Duodenal mucosa (tissue), 2 donors: ENCODE measurements at regions not wholly inside any gene's neighbourhood (a gene's known extent, or its start where the extent isn't known, plus 50 kb on each side); places are given as distances from the start of the nearest gene placed in this dataset.

Experiments used
- H3K27ac ChIP-seq: one replicate; pipeline ENCODE4 v1.7.0; 2013; ENCODE audit warnings: low read depth, low read length
- H3K27me3 ChIP-seq, 2 donors: one replicate each; pipeline ENCODE4 v1.7.0; 2013; ENCODE audit warnings: low read length in 2 of 2, control low read depth in 1 of 2; ENCODE audit not compliant: insufficient read depth in 2 of 2, control insufficient read depth in 1 of 2
- H3K36me3 ChIP-seq, 2 donors: one replicate each; pipeline ENCODE4 v1.7.0; 2013; ENCODE audit warnings: low read length in 2 of 2, control low read depth in 1 of 2; ENCODE audit not compliant: insufficient read depth in 2 of 2, control insufficient read depth in 1 of 2
- H3K4me1 ChIP-seq, 2 donors: one replicate each; pipeline ENCODE4 v1.7.0; 2013; ENCODE audit warnings: low read length in 2 of 2, control low read depth in 1 of 2; ENCODE audit not compliant: insufficient read depth in 2 of 2, control insufficient read depth in 1 of 2
- H3K4me3 ChIP-seq, 2 donors: one replicate each; pipeline ENCODE4 v1.7.0; 2013; ENCODE audit warnings: low read length in 2 of 2, low read depth in 1 of 2
- H3K9ac ChIP-seq, 2 donors: one replicate each; pipeline ENCODE4 v1.7.0; 2013; ENCODE audit warnings: low read length in 2 of 2, low read depth in 1 of 2
- H3K9me3 ChIP-seq, 2 donors: one replicate each; pipeline ENCODE4 v1.7.0; 2013; ENCODE audit warnings: low read length in 2 of 2, control low read depth in 1 of 2; ENCODE audit not compliant: control insufficient read depth in 1 of 2

DNA sequence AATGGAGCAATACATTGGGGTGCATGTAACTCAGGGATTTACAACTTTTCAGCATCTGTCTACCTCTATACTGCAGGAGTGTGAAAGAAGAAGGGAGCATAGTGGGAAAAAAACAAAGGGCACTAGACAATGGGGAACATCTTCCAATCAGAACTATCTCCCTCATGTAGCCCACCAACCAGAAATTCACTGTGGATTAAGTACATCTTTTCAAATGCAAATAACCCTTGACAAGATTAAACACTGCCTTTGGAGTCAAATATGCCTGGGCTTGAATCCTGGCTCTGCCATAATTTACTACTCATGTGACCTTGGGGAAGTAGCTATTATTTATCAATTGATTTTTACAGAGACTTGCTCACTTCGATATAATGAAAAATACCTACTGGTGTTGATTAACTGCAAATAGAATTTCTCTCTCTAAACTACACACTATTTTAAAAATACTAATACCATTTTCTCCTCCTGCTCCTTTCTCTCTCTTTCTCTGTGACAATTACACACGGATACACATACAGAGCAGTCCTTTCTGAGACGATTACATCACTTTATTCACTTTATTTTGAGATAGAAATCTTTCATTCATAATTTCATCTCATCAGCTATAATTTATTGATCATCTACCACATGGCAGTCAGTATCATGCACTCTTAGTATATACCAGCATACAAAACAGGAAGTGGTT is 783.7 kb downstream of the FRK start:
- Histone ChIP-seq H3K36me3 (no peaks in the 10 kb centered on the region), H3K4me1 (no peaks in the 10 kb centered on the region), H3K9me3 (no peaks in the 10 kb centered on the region), H3K27me3 (no peaks in the 10 kb centered on the region), H3K4me3 (no peak overlapping the region), H3K27ac (no peak overlapping the region), H3K9ac (no peak overlapping the region)

DNA sequence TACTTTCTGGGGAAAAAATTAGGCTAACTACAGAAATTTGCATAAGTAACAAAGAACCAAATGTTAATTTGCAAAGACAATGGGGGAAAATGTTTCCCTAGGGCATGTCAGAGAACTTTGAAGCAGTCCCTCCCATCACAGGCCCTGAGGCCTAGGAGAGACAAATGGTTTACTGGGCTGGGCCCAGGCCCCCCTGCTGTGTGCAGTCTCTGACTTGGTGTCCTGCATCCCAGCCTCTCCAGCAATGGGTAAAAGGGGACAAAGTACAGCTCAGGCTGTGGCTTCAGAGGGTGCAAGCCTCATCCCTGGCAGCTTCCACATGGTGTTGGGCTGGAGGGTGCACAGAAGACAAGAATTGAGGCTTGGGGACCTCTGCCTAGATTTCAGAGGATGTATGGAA is 788.4 kb downstream of the FRK start:
- Histone ChIP-seq H3K36me3 (no peaks in the 10 kb centered on the region), H3K27ac (no peak overlapping the region), H3K9ac (no peak overlapping the region), H3K4me1 (no peaks in the 10 kb centered on the region), H3K27me3 (no peaks in the 10 kb centered on the region), H3K9me3 (no peaks in the 10 kb centered on the region), H3K4me3 (no peak overlapping the region)

GRCh38 chr6:115271434-115271833 is 789.3 kb downstream of the FRK start:
- no peaks in the 10 kb centered on the region for H3K9me3 ChIP-seq
- H3K36me3 ChIP-seq = no peaks in the 10 kb centered on the region
- H3K27ac ChIP-seq = no peak overlapping the region
- no peaks in the 10 kb centered on the region for H3K27me3 ChIP-seq
- no peak overlapping the region for H3K4me3 ChIP-seq
- no peak overlapping the region for H3K9ac ChIP-seq
- H3K4me1 ChIP-seq = no peaks in the 10 kb centered on the region

- no peak overlapping the region for H3K4me3 ChIP-seq
- no peak overlapping the region for H3K27ac ChIP-seq
- no peaks in the 10 kb centered on the region for H3K27me3 ChIP-seq
- no peaks in the 10 kb centered on the region for H3K4me1 ChIP-seq
- H3K9ac ChIP-seq = no peak overlapping the region
- H3K36me3 ChIP-seq = no peaks in the 10 kb centered on the region
- no peaks in the 10 kb centered on the region for H3K9me3 ChIP-seq
Measured at GRCh38 chr6:115270953-115271352, 789.7 kb downstream of the FRK start.

DNA sequence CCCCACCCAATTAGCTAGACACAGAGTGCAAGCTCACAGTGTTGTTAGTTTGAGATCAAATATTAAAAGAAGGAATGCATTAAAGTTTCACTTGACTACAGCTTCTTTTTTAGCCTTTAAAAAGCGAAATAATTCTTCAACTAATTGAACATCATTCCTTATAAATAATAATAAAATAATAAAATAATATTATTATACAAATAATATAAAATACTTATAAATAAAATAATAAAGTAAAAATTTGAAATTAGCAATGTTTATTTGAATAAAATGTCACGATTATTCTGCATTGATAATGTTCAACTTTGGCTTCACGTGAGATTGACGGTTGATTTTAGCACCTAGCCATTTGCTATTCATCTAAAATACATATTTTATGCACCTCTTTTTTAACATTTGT is 819.3 kb downstream of the FRK start:
- H3K9me3 ChIP-seq = no peaks in the 10 kb centered on the region
- no peak overlapping the region for H3K4me3 ChIP-seq
- no peak overlapping the region for H3K9ac ChIP-seq
- no peak overlapping the region for H3K27ac ChIP-seq
- no peaks in the 10 kb centered on the region for H3K36me3 ChIP-seq
- H3K27me3 ChIP-seq = no peaks in the 10 kb centered on the region
- no peaks in the 10 kb centered on the region for H3K4me1 ChIP-seq

- Histone ChIP-seq H3K36me3 (no peaks in the 10 kb centered on the region), H3K9me3 (no peaks in the 10 kb centered on the region), H3K9ac (no peak overlapping the region), H3K27me3 (no peaks in the 10 kb centered on the region), H3K4me1 (no peaks in the 10 kb centered on the region), H3K4me3 (no peak overlapping the region), H3K27ac (no peak overlapping the region)
Measured at GRCh38 chr6:115221198-115221597, 839.5 kb downstream of the FRK start.

DNA sequence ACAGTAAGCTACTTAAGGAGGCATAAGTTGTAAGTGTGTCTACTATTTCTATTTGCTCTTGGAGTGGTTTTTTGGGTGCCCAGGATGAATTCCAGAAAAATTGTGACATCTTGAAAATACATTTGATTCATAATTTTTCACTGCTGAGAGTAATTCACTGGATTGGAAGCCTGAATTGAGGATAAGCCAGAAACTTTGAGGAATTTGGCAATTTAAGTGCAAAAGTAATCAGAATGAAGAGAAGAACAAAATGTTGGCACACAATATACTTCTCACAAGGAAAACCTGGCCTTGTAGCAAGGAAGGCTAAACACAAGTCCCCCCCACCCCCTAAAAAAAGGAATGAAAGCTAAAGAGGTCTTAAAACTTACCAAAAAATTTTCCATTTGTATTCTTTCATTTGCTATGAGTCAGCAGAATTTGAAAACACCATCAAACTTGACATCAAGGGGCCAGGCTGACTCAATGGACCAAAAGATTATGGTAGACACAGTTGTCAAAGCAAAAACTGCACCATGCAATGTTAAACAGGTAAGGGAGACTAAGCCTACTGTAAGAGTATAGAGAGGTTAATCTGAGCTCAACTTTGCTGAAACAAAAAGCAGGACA is 840.0 kb downstream of the FRK start:
- no peak overlapping the region for H3K27ac ChIP-seq
- no peaks in the 10 kb centered on the region for H3K9me3 ChIP-seq
- H3K27me3 ChIP-seq = no peaks in the 10 kb centered on the region
- no peaks in the 10 kb centered on the region for H3K4me1 ChIP-seq
- H3K9ac ChIP-seq = no peak overlapping the region
- no peaks in the 10 kb centered on the region for H3K36me3 ChIP-seq
- H3K4me3 ChIP-seq = no peak overlapping the region

DNA sequence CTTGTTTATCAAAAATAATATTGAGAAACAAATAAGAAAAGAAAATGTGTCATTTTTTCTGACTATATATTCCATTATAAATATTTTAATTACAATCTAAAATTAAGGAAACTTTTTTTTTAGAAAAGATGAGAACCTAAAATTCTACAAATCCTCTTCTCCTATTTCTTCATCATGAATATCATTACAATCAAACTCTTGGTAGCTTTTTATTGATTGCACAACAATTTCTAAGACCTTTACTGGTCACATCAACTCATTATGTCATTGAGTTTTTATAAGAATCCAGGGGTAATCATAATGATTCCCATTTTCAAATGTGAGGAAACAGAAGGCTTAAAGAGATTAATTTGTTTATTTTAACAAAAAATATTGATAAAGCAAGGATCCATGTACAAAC is 841.0 kb downstream of the FRK start:
- no peak overlapping the region for H3K9ac ChIP-seq
- no peaks in the 10 kb centered on the region for H3K36me3 ChIP-seq
- no peak overlapping the region for H3K4me3 ChIP-seq
- no peaks in the 10 kb centered on the region for H3K4me1 ChIP-seq
- H3K9me3 ChIP-seq = no peaks in the 10 kb centered on the region
- no peaks in the 10 kb centered on the region for H3K27me3 ChIP-seq
- no peak overlapping the region for H3K27ac ChIP-seq

GRCh38 chr6:115216835-115217234 is 843.9 kb downstream of the FRK start:
- Histone ChIP-seq H3K4me1 (no peaks in the 10 kb centered on the region), H3K9ac (no peak overlapping the region), H3K9me3 (no peaks in the 10 kb centered on the region), H3K27ac (no peak overlapping the region), H3K4me3 (no peak overlapping the region), H3K36me3 (no peaks in the 10 kb centered on the region), H3K27me3 (no peaks in the 10 kb centered on the region)

GRCh38 chr6:115214283-115214682 is 846.4 kb downstream of the FRK start:
- H3K36me3 ChIP-seq = no peaks in the 10 kb centered on the region
- H3K9ac ChIP-seq = no peak overlapping the region
- no peaks in the 10 kb centered on the region for H3K4me1 ChIP-seq

More at GRCh38 chr6:115214283-115214682, 846.4 kb downstream of the FRK start:
- Histone ChIP-seq H3K27ac (no peak overlapping the region), H3K9me3 (no peaks in the 10 kb centered on the region), H3K4me3 (no peak overlapping the region), H3K27me3 (no peaks in the 10 kb centered on the region)
